ENCODE measurements at regions not wholly inside any gene's neighbourhood (a gene's known extent, or its start where the extent isn't known, plus 50 kb on each side); places are given as distances from the start of the nearest gene placed in this dataset.

DNA sequence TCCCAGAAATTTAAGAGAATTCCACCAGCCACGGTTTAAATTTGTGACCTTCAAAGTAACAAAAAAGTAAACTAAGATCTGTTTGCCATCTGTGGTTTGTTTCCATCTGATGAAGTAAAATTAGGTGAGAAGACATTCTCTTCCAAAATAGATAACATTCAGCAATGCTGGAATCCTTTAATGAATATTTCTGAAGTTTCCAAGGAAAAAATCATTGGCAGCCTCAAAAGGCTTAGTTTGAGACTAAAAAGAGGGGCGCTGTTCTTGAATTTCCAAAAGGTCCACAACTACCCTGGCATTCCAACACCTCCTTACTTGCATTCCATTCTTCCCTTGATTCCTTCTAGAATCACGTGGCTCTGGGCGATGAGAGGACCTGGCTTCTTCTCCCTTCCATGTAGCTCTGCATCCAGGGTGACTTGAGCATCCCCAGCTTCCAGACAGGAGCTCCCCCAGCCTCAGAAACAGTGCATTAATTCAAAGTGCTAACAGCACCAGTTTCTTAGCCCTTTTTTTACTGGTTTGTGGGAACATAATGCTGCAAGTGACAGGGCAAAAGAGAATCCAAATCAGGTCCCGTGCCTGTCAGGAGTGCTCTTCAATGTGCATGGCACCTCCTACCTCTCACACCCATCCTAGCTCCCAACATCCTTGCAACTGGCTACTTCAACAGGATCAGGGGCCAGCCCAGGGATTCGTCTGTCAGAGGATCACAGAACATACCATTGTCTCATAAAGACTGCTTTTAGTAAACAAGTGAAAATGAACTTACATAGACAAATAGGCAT, 191.5 kb upstream of the S1PR3 start:
- DNase-seq: no peak

DNA sequence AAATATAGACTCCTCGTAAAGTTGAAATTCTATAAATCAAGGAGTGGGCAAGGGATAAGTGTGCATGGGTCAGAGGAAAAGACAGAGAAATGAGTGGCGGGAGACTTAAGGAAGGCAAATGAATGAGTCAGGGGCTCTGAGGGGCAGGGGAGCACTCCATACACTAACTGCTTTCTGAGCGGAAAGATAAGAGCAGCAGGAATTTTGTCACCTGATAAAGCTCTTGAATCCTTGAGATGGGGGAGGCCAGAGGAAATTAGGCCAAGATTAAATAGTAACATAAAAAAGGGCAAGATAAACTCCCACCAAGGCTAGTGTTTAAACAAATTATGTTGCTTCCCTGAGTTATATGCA, 191.0 kb upstream of the S1PR3 start:
- DNase-seq: no peak

DNA sequence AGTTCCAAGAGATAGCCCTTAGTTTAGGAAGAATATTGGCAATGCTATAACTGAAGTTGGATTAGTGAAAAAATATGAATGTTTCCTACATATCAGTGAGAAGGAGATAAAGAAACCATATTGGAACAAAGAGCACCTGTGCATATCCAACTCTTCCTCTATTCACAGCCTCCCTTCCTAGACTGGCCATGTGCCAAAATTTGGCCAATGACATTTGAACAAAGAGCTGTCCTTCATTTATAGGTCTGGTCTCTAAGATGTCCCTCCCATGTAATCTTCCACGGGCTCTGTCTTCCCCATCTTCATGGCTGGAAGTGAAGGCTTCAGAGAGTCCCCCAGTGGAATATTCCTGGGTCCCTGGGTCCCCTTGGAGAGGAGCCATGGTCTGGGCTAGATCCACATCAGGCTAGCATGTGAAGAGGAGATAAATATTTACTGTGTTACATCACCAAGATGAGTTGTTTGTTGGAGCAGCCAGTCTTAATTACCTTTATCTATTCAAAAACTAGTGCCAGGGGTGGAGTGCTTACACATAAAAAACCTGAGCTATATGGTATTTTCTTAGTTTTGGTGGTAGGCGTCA, 190.0 kb upstream of the S1PR3 start:
- DNase-seq: no peak

DNA sequence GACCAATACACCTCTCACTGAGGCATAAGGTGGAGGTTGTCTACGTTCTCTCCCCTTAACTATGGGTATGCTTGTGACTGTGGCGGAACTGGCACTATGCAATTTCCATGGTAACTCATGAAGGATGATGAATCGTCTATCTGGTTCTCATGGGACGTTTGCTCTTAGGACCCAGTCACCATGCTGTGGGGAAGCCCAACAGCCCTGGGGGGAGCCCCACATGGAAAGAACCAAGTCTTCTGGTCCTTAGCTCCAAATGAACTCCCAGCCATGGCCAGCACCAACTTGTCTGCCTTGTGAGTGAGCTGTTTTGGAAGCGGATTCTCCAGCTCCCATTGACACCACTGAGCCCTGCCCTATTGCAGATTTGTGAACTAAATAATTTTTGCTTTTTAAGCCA, 188.7 kb upstream of the S1PR3 start:
- DNase-seq: no peak

DNA sequence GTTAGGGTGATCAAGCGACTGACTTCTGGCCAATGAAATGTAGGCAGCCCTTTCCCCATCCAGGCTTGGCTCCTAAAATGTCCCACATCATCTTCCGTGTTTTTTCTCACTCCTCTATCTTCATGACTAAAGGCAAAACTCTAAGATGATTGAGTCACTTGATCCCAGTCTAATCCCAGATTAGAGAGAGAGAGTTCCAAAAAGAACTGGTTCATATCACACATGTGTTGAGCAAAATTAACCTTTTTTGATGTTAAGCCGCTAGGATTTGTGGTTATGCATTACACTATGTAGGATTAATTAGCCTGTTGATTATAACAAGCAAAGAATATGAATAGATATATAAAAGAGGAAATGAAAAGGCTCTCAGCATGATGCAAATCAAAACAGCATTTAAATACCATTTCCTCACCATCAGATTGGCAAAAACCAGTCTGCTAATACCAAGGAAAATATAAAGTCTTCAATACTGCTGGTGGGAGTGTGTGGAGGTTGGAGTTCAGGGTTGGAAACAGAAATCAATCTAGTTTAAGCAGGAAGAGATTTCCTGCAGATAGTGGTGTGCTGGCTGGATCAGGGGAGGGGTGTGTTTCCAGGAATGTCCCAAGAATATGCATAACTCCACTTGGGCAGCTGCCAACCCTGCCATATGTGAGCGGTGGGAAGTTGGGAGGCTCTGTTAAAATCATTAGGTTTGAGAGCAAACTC, 187.6 kb upstream of the S1PR3 start:
- DNase-seq: no peak

DNA sequence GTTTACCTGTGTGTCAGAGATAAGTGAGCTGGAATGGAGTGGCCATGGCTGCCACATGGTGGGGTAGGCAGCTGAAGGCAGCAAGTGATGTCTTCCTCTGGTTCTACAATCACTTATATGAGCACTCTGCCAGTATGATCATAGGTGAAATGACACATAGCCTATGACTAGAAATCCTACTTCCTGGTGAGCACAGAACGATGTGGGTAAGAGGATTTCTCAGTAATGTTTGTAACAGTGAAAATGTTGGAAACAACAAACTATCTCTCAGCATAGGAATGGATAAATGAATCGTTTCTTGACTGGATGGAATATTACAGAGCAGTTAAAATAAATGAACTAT, 187.0 kb upstream of the S1PR3 start:
- no peak for DNase-seq

DNA sequence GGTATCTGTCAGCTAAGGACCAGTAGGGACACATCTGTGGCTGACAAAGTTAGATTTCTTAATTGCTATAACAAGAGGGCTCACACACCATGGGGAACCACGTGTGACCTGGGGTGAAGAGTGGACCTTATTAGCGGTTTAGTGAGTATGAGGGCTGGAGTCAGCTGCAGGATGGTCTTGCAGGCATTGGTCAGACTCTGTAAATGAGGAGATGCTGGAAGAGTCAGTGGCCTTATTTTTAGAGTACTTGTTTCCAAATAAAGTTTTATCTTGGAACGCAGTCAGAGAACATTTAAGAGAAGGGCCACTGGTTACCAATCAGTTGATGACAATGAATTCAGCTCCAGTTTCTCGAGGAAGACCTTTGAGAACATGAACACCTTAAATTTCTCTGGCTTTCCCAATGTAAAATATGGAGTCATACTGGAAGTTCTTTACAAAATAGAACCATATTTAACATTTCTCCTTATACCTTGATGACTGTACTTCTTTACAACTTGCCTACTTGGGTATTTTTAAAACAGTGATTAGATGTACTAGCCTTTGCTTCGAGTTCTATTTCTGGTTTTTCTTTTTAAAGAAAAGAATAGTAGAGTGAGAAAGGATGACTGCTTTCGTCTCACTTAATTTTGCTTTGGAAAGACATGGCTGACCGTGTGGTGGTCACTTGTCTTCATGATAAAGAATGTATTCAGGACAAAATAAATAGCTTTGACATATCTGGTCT, 185.9 kb upstream of the S1PR3 start:
- DNase-seq: no peak

DNA sequence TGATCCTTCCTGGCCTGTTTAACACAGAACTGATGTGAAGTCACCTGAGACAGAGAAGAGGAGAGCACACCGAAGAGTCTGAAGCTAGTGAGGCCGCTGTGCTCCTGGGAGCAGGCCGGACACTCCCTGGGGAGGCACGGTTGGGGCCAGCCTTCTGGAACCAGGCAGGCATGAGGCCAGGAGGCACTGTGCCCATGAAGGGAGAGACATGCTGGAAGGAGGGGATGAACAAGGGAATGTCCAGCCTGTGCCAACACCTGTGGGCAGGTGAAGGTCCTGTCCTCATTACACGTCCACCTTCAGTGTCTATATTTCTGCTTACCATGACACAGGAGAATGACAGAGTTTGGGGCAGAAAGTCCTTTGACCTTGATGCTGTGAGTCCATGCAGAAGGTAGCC, 183.8 kb upstream of the S1PR3 start:
- DNase-seq: no peak

DNA sequence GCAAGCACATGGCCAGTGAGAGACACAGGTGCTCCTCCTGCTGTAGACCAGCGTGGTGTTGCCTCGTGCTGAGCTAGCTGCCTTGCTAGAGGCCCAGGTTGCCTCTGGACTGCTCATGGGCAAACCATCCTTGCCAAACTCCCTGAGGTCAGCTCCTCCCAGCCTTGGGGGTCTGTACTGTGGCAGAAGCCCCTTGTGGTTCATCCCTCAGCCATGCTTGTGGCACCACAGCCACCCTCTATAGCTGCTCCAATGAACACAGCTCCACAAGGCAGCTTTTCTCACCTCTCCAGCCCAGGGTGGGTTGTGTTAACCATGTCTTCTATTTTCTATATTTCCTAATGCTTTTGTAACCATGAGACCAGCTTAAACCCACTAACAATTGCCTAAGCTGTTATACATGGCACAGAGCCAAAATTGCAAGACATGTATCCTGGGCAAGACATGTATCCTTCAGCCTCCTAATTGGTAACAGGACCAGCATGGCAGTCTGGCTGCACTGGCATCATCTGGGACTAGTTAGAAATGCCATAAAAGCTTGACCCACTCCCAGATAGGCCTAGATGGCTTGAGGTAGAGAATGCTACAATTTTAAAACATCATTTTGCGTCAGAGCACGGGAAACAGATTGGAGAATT, 183.1 kb upstream of the S1PR3 start:
- no peak for DNase-seq

DNA sequence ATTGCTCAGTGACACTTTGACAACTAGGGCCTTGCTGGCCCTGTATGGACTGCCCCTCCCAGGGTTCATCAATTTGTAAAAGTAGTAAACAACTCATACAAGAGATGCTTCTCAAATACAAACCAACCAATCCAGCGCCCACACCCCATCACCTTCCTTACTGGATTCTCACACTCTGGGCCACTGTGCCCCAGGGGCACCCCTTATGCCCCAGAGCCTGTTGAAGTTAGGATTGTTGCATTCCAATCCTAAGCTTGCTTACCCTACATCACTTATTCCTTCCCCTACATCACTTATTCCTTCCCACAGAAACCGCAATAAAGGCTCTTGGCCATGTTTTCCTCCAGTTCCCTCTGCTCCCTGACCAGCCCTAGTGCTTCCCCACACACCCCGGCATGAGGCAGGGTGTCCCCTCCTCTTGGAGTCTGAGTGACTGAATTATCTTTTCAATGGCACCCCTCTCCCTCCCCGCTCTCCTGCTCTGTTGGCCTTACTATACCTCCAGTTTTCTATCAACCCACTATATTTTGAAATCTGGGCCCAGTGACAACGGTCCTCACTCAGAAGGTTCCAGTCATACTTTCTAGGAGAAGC, 182.4 kb upstream of the S1PR3 start:
- DNase-seq: no peak

DNA sequence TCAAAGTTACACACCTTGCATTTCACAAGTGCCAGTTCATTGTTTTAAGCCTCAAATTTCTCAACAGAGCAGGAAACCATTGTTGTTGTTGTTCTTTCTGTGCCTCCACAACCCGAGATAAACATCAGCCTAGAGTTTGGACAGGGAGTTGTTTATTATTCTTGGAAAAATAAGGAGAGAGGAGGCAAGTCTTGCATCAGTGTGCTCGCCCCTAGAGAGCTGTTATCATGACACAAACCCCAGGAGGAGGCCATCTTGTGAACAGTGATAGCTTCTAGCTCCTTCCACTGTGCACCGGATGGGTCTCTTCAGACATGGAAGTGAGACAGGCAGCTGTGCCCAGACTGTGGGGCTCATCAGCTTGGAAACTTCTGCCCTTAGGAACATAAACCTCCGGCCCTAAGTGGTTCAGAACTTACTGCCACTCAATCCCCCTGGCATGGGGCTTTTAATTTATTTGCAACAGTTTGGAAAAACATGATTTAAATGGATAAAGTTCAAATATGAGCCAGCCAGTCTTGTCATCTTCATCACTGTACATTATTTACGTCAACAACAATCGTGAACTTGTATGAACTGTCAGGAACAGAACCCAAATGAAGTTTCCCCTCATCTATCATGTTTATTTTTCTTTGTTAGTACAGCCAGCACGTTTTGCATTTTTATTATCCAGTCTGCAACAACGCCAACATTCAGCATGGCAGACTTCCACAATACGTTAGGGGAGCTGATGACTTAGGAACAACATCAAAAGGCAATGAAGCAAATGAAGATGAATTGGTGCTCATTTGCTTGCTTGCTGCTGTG, 181.7 kb upstream of the S1PR3 start:
- no peak for DNase-seq

DNA sequence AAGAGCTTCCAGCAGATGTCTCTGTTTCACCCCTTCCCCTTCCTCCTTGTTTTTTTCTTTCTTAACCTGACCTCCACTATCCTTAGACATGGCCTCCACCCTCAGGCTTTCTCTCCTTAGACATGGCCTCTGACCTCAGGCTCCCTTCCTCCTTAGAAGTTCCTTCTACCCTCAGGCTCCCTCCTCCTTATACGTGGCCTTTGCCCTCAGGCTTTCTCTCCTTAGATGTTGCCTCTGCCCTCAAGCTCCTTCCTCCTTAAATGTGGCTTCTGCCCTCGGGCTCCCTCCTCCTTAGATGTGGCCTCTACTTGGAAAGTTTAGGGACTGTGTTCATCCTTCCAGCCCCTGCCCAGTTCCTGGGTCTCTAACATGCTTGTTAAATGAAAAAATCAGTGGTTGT, 180.4 kb upstream of the S1PR3 start:
- DNase-seq: no peak

DNA sequence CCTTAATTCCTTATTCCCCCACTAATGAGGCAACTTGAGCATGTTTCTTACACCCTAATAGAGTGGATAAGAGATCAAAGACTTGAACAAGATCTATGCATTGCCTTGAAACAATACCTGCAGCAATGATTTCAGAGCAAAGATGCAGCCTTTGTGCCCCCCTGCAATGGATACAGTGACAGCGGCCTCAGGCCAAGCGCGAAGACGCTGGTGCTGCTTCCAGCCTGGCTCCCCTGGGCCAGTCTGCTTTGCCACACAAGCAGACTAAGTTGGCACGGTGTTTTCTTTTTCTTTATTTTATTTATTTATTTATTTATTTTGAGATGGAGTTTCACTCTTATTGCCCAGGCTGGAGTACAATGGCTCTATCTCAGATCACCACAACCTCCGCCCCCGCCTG, 179.8 kb upstream of the S1PR3 start:
- DNase-seq: no peak

DNA sequence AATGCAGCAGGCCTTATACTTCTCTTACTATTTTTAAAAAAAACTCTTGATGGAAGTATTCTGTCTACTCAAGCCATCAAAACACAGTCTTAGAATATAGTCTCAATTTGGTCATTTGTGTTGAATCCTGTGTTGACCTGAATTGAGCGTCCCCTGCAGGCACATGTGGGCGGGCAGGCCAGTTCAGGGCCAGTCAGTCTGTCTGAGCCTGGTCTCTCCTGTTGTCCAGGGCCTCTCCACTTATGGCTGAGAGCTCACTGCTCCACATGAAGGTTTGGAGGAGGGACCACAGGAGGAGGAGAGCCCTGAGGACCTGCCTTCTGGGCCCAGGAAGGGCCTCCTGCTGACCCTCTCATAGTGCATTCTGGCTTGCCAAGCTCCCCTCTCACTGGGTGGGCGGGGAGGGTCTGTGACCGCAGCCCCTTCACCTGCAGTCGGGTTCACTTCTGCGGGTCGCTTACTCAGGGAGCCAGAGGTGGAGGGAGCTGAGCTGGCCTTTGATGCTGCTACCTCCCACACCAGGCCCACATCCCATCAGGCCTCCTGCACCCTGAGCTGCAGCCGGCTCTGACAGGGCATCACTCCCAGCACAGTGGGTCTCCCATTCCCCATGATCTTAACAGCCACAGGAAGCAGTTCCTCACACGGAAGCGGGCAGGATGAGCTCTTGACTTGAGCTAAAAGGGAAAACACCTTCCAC, 178.2 kb upstream of the S1PR3 start:
- DNase-seq: no peak

DNA sequence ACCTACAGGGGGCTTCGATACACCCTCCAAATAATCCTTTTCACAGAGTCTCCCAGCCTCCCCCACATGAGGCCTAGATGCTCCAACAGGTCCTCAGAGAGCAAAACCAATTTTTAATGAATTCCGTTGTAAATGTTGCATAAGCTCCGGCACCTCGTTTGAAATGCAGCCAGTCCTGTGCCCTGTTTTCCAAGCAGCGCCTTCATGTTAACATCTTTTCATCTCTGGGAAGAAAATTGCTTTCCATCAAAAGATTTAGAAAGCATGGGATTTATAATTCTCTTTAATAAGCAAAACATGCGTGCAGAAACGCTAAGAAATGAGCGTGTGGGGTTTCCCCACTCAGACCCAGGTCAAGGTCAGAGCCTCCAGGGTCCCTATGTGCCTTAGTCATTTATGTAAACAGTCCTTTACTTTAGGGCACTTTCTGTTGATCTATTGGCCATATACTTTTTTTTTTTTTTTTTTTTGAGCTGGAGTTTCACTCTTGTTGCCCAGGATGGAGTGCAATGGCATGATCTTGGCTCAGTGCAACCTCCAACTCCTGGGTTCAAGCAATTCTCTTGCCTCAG, 177.5 kb upstream of the S1PR3 start:
- no peak for DNase-seq

DNA sequence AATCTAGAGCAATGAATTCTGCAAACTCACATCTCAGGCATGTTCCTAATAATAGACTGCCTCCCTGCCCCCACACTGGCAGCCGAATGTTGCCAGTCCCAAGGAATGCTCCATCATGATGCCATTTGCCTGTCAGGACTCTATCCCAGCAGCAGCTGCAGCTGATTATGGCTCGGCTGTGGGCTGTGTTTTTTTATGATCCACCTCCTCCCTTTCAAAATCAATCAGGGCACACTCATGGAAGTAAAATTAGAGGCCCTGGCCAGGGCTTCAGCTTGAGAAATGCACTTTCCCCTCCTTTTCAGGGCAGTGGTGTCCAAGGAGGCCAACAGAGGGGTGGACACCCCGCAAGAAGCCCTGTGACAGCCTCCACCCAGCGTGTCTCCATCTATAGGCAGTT, 176.7 kb upstream of the S1PR3 start:
- DNase-seq: no peak

DNA sequence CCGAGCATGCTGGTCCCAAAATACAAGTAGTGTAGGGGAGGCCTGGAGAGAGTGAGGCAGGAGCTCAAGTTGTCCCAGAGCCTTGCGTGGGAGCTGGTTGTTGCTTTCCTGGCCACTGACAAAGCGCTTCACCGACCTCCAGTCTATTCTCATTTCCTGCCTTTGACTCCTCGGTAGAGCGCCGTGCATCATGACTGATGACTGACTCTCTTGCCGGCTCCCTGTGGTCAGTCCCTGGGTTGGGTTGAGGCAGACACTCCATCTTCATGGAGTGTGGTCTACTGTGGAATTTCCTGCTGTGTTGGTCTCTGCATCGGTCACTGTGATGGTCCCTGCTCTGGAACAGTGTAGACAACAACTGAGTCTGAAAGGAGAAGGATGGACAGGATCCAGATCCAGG, 175.1 kb upstream of the S1PR3 start:
- no peak for DNase-seq

DNA sequence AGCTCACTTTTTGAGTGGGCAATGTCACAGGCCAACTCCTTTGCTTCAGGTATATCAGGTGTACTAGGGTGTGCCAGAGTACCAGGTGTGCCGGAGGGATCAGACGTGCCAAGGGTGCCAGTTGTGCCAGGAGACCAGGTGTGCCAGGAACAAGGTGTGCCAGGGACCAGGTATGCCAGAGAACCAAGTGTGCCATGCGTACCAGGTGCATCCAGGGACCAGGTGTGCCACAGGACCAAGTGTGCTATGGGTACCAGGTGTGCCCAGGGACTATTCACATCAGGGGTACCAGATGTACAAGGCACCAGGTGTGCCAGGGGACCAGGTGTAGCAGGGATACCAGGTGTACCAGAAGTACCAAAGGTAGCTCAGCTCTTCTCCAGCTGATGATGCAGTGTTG, 174.7 kb upstream of the S1PR3 start:
- DNase-seq: no peak

DNA sequence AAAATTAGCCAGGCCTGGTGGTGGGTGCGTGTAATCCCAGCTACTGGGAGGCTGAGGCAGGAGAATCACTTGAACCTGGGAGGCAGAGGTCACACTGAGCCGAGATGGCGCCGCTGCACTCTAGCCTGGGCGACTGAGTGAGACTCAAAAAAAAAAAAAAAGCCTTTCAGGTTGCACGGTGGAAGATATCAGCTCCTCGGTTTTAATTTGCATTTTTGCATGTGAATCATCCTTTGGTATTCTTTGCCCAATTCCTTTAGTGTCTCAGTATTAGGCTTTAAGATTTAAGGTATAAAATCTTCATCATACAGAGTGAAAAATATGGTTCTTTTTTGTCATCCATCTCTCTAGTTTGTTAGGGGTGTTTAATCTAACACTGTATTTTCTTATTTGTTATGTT, 173.6 kb upstream of the S1PR3 start:
- DNase-seq: no peak

DNA sequence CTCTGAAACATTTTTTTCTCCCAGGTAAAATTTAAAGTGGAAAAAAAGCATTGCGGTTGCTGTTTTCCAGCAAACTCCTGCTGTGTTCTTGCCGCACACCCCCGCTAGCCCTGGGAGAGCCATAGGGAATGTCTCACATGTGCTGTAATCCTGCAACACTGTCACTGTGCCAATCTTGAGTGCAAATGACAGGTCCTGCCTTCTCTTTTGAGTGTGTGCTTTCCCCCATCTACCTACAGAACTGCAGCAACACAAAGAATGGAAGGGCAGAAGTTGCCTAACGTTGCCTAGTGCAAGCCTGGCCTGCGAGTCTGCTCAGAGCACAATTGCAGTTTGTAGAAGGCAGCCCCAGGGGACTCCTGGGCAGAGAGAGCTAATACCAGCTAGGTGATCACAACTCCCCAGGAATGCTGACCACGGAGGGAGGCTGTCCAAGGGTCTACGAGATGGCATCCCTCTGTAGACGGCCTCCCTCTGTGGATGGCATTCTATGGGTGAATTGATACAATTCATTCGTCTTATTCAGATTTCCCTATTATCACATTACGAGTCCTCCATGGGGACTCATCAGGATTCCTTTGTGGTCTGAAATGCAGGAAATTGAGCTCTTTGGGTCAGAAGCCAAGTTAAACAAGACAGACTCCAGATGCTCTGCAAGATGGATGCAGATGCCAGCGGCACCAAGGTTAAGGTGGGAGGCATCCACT, 172.6 kb upstream of the S1PR3 start:
- no peak for DNase-seq

All from DMS53 (cell line).